GM10266 (cell line): ENCODE measurements at regions not wholly inside any gene's neighbourhood (a gene's known extent, or its start where the extent isn't known, plus 50 kb on each side); places are given as distances from the start of the nearest gene placed in this dataset.

Experiments used
- DNase-seq: peaks from one replicate; pipeline ENCODE4 v3.0.0; 2012; ENCODE audit errors: extremely low spot score
- CTCF ChIP-seq: IDR thresholded peaks from 2 replicates; pipeline ENCODE4 v1.5.1; 2012; ENCODE audit warnings: mild to moderate bottlenecking, low read depth; ENCODE audit not compliant: control insufficient read depth, insufficient read depth; ENCODE audit errors: missing control alignments

DNA sequence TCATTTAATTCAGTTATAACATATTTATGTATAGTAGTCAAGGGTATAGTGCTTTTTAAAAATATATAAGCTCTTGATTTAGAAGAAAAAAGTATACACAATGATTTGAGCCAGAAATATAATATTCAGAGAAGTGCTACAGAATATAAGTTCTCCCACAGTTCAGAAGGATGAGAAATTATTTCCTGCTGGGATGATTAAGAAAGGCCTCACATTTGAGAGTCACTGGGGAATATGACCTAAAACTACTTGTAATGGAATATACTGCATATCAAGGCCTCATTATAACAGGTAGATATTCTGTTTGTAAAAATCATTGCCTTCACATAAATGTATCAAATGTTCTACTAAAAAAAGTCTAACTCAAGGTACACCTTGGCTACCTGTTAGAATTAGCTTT lies 203.5 kb downstream of the MBD2 start:
- no peak for DNase-seq
- no peak for TF ChIP-seq CTCF

GRCh38 chr18:54020156-54020745 lies 204.2 kb downstream of the MBD2 start:
- no peak for DNase-seq
- TF ChIP-seq CTCF, result no peak

DNA sequence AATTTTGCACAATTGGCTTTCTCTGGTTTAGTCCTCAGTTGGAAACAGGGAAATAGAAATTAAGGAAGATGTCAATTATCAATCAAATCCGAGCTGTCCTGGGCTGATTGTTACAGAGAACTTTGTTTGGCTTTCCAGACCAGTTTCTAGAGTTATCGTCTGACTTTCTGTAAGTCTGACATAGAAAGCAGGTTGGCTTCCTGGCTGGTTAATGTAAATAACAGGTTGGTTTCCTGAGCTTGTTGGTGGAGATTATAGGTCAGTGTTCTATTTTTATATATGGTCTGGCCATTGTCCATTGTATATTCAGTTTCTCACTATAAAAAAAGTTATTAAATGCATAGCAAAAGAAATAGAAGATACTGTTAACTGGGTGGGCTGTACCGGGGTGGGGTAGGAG lies 204.8 kb downstream of the MBD2 start:
- TF ChIP-seq CTCF, result no peak

DNA sequence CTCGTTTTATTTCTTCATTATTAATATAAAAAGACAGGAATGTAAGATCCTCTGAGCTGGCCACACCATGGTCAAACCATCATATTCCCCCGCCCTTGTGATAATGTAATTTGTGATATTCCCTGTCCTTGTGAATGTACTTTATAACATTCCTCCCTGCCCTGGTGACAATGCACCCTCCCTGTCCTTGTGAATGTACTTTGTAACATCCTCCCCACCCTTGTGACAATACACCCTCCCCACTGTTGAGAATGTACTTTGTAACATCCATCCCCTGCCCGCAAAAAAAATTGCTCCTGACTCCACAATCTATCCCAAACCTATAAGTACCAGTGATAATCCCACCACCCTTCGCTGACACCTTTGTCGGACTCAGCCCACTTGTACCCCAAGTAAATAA lies 211.0 kb downstream of the MBD2 start:
- TF ChIP-seq CTCF, result no peak
- DNase-seq, result no peak

More for the DNA sequence above, 204.8 kb downstream of the MBD2 start:
- no peak for DNase-seq

GRCh38 chr18:54004828-54005227 lies 219.6 kb downstream of the MBD2 start:
- no peak for DNase-seq
- no peak for TF ChIP-seq CTCF

DNA sequence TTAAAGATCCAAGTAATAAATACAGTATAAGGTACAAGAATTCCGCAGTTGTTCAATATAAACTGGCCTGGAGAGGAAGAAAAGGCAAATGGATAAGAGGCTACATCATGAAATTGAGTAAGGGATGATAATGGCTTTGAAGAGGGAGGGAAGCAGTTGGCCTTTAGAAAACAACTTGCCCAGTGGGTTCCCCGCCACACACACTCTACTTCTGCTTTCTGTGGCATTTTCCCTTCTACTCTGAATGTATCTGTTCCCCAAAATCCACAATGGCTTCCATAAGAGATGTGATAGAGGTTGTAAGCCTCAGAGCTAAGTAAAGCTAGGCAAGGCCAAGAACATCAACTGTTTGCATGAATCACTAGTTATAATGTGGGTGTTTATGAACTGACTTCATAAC lies 221.3 kb downstream of the MBD2 start:
- no peak for TF ChIP-seq CTCF
- DNase-seq, result no peak

DNA sequence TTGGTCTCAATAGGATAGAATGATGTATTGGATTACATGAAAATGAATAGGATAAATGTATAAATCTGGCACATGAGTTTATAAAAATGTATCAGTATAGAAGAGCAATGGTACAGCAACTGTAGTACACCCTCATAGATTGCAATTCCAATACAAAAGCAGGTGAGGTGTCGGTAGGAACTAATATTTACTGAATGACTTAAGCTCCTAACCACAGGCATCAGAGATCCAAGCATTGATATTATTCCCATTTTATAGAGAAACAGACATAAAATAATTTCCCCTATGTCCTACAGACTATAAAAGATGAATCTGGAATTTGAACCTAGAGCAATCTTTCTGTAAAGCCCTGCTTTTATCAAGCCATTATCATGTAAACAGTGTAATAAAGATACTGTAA lies 227.4 kb downstream of the MBD2 start:
- no peak for DNase-seq
- TF ChIP-seq CTCF, result no peak
